ENCODE measurements at regions not wholly inside any gene's neighbourhood (a gene's known extent, or its start where the extent isn't known, plus 50 kb on each side); places are given as distances from the start of the nearest gene placed in this dataset.
A peak's percentile ranks its signal among the peaks of the same experiment; 100 is the strongest.

GRCh38 chr6:143592335-143592734, 80.8 kb upstream of the FUCA2 start:
- DNase-seq: no peak

- DNase-seq: no peak
These were observed 79.9 kb upstream of the FUCA2 start for GRCh38 chr6:143591441-143591840.

DNA sequence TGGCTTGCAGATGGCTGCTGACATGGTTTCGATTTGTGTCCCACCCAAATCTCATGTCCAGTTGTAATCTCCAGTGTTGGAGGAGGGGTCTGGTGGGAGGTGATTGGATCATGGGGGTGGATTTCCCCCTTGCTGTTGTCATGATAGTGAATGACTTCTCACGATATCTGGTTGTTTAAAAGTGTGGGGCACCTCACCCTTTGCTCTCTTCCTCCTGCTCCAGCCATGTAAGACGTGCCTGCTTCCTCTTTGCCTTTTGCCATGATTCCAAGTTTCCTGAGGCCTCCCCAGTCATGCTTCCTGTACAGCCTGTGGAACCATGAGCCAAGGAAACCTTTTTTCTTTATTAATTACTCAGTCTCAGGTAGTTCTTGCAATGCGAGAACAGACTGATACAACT, 77.6 kb upstream of the FUCA2 start:
- no peak for DNase-seq

GRCh38 chr6:143586557-143586956, 75.0 kb upstream of the FUCA2 start:
- DNase-seq: no peak

GRCh38 chr6:143585716-143586115, 74.2 kb upstream of the FUCA2 start:
- no peak for DNase-seq

DNA sequence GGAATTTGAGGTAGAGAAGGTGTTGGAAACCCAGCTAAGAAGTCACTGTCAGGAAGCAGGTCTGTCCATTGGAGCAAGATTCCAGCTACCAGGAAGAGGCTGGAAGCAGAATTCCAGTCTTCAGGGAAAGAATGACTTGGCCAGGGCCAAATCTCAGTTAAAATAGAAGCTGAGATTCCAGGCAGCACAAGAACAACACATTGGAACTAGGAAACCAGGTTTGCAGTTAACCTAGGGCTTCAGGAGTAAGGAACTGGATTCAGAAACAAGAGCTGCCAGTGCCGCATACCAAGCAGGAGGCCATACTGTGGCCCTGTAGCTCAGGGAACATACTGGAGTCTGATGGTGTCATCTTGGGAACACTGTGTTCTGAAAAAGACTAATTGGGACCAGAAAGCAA, 73.7 kb upstream of the FUCA2 start:
- no peak for DNase-seq

DNA sequence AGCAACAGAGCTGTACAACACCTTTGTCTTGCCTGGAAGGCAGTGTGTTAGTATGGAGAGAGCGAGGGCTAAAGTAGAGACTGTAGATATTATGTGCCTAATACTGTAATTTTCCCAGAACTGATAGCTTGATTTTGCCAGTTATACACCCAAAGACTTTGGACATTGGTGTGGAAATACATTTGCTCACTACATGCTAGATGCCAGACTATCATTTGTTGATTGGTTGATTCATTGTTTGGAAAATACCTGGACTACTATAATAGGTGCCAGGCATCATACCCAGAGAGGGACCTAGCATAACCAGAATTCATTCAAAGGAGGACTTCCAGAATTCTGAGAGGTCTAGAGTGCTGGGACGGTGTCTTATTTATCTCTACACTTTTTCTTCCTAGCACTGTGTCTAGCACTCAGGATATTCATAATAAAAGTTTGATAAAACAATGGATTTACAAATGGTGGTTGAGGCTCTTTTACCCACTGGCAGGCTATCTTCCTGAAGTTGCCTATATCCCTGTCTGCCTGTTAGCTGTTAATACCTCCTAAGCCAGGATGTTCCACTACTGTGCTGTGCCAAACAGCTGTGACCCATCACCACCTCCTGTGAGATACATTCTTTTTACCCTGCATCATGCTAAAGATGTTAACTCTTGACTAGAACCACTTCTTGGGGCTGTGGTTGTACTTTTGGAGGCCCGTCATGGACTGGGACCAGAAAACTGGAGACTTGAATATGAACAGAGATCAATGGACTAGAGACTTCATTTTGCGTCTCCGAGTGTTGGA, 72.2 kb upstream of the FUCA2 start:
- no peak for DNase-seq

- no peak for DNase-seq
These were observed 70.4 kb upstream of the FUCA2 start for GRCh38 chr6:143581835-143582480.

DNA sequence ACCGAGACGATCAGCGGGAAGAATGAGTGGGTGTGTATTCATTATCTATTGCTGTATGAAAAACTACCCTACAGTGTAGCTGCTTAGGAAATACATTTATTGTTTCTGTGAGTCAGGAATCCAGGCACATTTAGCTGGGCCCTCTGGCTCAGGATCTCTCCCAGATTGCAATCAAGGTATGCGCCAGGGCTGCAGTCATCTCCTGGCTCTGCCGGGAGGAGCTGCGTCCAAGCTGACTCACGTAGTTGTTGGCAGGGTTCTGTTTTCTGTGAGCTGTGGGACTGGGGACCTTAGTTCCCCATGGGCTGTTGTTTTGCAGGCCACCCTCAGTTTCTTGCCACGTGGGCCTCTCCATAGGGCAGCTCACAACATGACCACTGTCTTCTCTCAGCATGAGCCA, 68.2 kb upstream of the FUCA2 start:
- no peak for DNase-seq

DNA sequence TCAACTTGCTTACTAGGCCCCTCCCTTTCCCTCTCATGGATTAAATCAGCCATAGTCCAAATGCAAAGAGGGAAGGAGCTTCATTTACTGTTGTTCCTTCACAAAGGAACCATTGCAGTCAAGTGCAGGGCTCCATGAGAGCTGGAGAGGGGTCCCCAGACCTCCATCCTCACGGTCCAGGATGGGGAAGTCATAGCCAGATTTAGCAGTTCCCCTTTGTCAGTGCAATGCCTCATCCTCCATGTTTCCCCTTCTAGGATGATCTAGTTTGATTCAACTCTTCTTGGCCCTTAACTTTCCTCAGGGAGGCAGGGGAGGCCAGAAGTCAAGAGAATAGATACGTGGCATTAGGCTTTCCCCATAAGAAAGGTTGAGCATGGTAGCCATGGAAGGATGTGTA, 66.5 kb upstream of the FUCA2 start:
- DNase-seq: no peak

DNA sequence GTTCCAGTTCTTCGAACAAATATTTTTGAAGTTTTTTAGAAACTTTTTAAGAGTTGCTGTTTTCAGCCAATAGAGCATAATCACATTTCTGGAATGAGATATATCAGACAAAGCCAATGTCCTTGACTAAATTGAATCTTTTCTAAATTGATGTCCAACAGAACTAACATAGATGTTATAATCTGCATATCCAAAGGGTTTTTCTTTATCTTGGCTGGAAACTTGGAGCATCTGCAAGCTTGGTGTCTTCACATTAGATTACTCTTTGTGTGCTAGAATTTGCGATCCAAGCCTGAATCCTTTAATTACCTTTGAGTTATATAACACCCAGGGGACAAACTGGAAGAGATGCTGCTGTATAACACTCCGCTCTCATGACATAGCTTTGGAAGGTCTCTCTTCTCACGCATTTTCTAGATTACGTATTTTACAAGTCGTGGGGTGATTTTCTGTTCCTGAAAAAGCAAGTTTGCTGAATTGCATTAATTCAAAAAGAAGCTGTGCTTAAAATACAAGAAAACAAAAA, 64.4 kb upstream of the FUCA2 start:
- DNase-seq: no peak

- peak; percentile 39 for DNase-seq
These were observed 63.9 kb upstream of the FUCA2 start for GRCh38 chr6:143575440-143575839.

DNA sequence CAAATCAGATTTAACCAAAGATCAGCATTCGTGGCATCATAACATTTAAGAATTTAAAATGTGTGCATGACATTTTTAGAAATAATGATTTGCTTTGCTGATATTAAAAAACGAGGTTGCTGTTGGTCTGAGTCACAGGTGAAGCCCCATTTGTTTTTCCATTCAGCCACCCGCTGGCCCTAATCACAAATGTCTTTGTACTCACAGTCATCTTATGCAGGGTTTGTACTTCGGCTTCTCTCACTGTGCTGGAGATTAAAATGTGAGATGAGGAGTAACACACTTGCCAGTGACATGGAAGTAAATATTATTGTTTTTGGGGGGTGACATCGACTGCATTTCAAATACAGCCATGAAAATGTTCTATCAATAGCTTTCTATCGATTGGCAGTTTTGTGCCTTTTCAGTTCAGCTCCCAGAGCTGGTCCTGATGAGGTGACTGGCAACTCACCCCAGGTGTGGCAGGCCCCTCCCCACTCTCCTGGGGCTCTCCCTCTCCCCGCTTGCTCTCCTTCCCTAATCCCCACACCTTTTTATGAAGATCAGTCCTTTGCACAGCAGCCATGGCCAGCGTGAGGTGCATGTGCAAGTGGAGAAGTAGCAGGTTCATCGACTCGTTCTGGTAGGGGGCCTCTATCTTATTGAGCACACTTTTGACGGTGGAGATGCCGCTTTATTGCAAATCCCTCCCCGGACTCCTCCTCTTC, 58.8 kb upstream of the FUCA2 start:
- no peak for DNase-seq

GRCh38 chr6:143569040-143569439, 57.5 kb upstream of the FUCA2 start:
- DNase-seq: no peak

GRCh38 chr6:143564484-143565017, 53.0 kb upstream of the FUCA2 start:
- no peak for DNase-seq

DNA sequence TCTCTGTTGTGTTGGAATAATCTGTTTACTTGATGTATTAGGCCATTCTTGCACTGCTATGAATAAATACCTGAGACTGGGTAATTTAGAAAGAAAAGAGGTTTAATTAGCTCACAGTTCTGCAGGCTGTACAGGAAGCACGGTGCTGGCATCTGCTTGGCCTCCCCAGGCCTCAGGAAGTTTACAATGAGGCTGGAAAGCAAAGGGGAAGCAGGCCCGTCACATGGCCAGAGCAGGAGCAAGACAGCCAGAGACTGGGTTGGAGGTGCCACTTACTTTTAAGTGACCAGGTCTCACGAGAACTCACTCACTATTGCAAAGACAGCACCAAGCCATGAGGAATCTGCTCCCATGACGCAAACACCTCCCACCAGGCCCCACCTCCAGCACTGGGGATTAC, 50.6 kb upstream of the FUCA2 start:
- no peak for DNase-seq
